KMS-11 (cell line): ENCODE measurements at regions not wholly inside any gene's neighbourhood (a gene's known extent, or its start where the extent isn't known, plus 50 kb on each side); places are given as distances from the start of the nearest gene placed in this dataset.

Experiments
- H2AFZ ChIP-seq: fragments of 200-600 bp; sonication (generic); 2 replicates; pipeline ENCODE4 v1.6.1; 2016; ENCODE audit warnings: antibody characterized with exemption, mixed run types, low read depth
- H3K27ac ChIP-seq: fragments of 200-600 bp; sonication (generic); 2 replicates; pipeline ENCODE4 v1.6.1; 2016; ENCODE audit warnings: mild to moderate bottlenecking, mixed run types
- H3K27me3 ChIP-seq: fragments of 200-600 bp; sonication (generic); 2 replicates; pipeline ENCODE4 v1.6.1; 2017; ENCODE audit warnings: mild to moderate bottlenecking, low read depth, mixed run types, moderate library complexity; ENCODE audit not compliant: insufficient read depth
- H3K36me3 ChIP-seq: fragments of 200-600 bp; sonication (generic); 2 replicates; pipeline ENCODE4 v1.6.1; 2017; ENCODE audit warnings: mild to moderate bottlenecking, mixed run types; ENCODE audit not compliant: insufficient read depth
- H3K4me1 ChIP-seq: fragments of 200-600 bp; sonication (generic); 2 replicates; pipeline ENCODE4 v1.6.1; 2016; ENCODE audit warnings: mild to moderate bottlenecking, low read depth, mixed run types; ENCODE audit not compliant: poor library complexity, severe bottlenecking
- H3K4me2 ChIP-seq: fragments of 200-600 bp; sonication (generic); 2 replicates; pipeline ENCODE4 v1.7.0; 2016; ENCODE audit warnings: mild to moderate bottlenecking, mixed run types
- H3K4me3 ChIP-seq: fragments of 200-600 bp; sonication (generic); IDR thresholded peaks from 2 replicates; pipeline ENCODE4 v1.6.1; 2017; ENCODE audit warnings: low read depth, low read length, mixed read lengths; ENCODE audit not compliant: insufficient read depth
- H3K79me2 ChIP-seq: fragments of 200-600 bp; sonication (generic); 2 replicates; pipeline ENCODE4 v1.6.1; 2016; ENCODE audit warnings: low read depth, mixed run types; ENCODE audit not compliant: insufficient read depth
- H3K9ac ChIP-seq: fragments of 200-600 bp; sonication (generic); 2 replicates; pipeline ENCODE4 v1.6.1; 2016; ENCODE audit warnings: mild to moderate bottlenecking, mixed run types
- H4K20me1 ChIP-seq: fragments of 200-600 bp; sonication (generic); 2 replicates; pipeline ENCODE4 v1.6.1; 2016; ENCODE audit warnings: mild to moderate bottlenecking, mixed run types; ENCODE audit not compliant: insufficient read depth
- TF ChIP-seq, protein P1 (sequence below): fragments of 200-600 bp; sonication (generic); conservative IDR thresholded peaks from 2 replicates; pipeline ENCODE4 v1.6.1; 2017; ENCODE audit warnings: low read depth, mild to moderate bottlenecking, antibody characterized with exemption, low read length, moderate library complexity, mixed read lengths

DNA sequence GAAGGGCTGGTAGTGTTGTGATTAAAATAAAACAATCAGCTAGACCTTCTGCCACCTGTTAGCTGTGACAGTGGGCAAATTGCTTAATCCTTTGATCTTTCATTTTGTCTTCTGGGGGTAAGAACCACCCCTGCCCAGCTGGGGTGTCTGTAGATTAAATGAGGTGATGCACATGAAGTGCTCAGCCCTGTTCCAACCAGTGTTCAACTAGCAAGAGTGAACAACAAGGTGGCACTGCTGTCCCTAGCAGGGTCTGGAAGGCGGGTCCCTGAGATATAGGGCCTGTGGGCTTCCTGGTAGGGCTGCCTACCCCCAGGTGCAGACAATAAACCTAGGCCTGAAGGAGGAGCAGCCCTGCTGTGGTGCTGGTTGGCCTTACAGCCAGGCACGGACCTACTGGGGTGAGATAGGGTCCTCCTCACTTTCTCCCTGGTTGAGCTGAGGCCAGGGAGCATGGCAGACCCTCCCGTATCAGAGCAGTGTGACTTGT is 60.6 kb downstream of the ARL6IP4 start:
- TF ChIP-seq, protein P1, sequence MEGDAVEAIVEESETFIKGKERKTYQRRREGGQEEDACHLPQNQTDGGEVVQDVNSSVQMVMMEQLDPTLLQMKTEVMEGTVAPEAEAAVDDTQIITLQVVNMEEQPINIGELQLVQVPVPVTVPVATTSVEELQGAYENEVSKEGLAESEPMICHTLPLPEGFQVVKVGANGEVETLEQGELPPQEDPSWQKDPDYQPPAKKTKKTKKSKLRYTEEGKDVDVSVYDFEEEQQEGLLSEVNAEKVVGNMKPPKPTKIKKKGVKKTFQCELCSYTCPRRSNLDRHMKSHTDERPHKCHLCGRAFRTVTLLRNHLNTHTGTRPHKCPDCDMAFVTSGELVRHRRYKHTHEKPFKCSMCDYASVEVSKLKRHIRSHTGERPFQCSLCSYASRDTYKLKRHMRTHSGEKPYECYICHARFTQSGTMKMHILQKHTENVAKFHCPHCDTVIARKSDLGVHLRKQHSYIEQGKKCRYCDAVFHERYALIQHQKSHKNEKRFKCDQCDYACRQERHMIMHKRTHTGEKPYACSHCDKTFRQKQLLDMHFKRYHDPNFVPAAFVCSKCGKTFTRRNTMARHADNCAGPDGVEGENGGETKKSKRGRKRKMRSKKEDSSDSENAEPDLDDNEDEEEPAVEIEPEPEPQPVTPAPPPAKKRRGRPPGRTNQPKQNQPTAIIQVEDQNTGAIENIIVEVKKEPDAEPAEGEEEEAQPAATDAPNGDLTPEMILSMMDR, result no peak
- H2AFZ ChIP-seq, result no peak overlapping the region
- H3K4me1 ChIP-seq, result peaks cover 10% of the 10 kb centered on the region
- no peaks in the 10 kb centered on the region for H3K36me3 ChIP-seq
- H4K20me1 ChIP-seq, result no peaks in the 10 kb centered on the region
- H3K79me2 ChIP-seq, result no peaks in the 10 kb centered on the region
- no peak overlapping the region for H3K4me2 ChIP-seq
- H3K27ac ChIP-seq, result no peak overlapping the region
- no peaks in the 10 kb centered on the region for H3K27me3 ChIP-seq
- no peak overlapping the region for H3K4me3 ChIP-seq
- H3K9ac ChIP-seq, result no peak overlapping the region

DNA sequence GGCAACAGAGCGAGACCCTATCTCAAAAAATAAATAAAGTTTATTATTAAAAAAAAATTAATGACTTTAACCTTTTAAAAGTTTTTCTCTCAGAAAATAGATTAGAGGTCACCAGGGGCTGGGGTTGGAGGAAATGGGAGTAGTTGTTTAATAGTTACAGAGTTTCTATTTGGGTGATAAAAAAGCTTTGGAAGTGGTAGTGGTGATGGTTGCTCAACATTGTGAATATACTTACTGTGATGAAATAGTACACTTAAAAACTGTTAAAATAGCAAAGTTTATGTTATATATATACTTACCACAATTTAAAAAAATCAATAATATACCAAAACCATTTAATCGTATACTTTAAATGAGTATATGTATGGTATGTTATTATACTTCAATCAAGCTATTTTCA is 59.6 kb downstream of the ARL6IP4 start:
- no peaks in the 10 kb centered on the region for H3K36me3 ChIP-seq
- H2AFZ ChIP-seq, result no peak overlapping the region
- H3K4me3 ChIP-seq, result no peak overlapping the region
- H3K27me3 ChIP-seq, result no peaks in the 10 kb centered on the region
- TF ChIP-seq, protein P1, result no peak
- H3K27ac ChIP-seq, result no peak overlapping the region
- H4K20me1 ChIP-seq, result no peaks in the 10 kb centered on the region
- peaks cover 10% of the 10 kb centered on the region for H3K4me1 ChIP-seq
- H3K79me2 ChIP-seq, result no peaks in the 10 kb centered on the region
- H3K9ac ChIP-seq, result no peak overlapping the region
- no peak overlapping the region for H3K4me2 ChIP-seq

GRCh38 chr12:123038966-123039365 is 58.5 kb downstream of the ARL6IP4 start:
- Histone ChIP-seq H3K79me2 (no peaks in the 10 kb centered on the region), H4K20me1 (no peaks in the 10 kb centered on the region), H3K27ac (no peak overlapping the region), H3K4me1 (peaks cover 10% of the 10 kb centered on the region), H2AFZ (no peak overlapping the region), H3K27me3 (no peaks in the 10 kb centered on the region), H3K4me2 (no peak overlapping the region), H3K9ac (no peak overlapping the region), H3K36me3 (no peaks in the 10 kb centered on the region), H3K4me3 (no peak overlapping the region)
- TF ChIP-seq, protein P1, result no peak

GRCh38 chr12:123038486-123038885 is 58.0 kb downstream of the ARL6IP4 start:
- Histone ChIP-seq H3K4me1 (peaks cover 5% of the 10 kb centered on the region), H3K9ac (no peak overlapping the region), H3K79me2 (no peaks in the 10 kb centered on the region), H3K4me3 (no peak overlapping the region), H3K27me3 (no peaks in the 10 kb centered on the region), H4K20me1 (no peaks in the 10 kb centered on the region), H3K36me3 (no peaks in the 10 kb centered on the region), H2AFZ (no peak overlapping the region), H3K27ac (no peak overlapping the region), H3K4me2 (no peak overlapping the region)
- TF ChIP-seq, protein P1, result no peak
